Endothelial cell of umbilical vein (primary cell): ENCODE measurements at regions not wholly inside any gene's neighbourhood (a gene's known extent, or its start where the extent isn't known, plus 50 kb on each side); places are given as distances from the start of the nearest gene placed in this dataset.

Source experiments
- BruUV-seq: library from RNA; stranded (reverse); fragments of 400-500 nt; replicated peaks from 2 replicates; lab custom pipeline; 2021; lab: Mats Ljungman, UMichigan
- CTCF ChIA-PET: fragments of 300-600, 350-600 bp; sonication (Branson Sonifier 250); formaldehyde crosslinking; loops from one replicate; lab custom pipeline; 2021; ENCODE audit warnings: antibody characterized with exemption, inconsistent platforms; lab: Charles Lee
- POLR2A ChIA-PET: fragments of 300-600, 350-600 bp; sonication (Branson Sonifier 250); formaldehyde crosslinking; loops from one replicate; lab custom pipeline; 2021; ENCODE audit warnings: antibody characterized with exemption, inconsistent platforms; lab: Charles Lee
- DNase-seq: peaks from one replicate; pipeline ENCODE4 v3.0.0-alpha.2; 2011; ENCODE audit warnings: low read depth, low spot score
- FAIRE-seq: peaks from 2 replicates; lab custom pipeline; 2011; peaks lifted over from hg19 to GRCh38; lab: Jason Lieb, UNC
- H2AFZ ChIP-seq: 2 replicates; pipeline ENCODE4 v1.6.0; 2012; ENCODE audit warnings: low read depth, low read length, control low read depth, inconsistent platforms
- H3K27ac ChIP-seq: 2 replicates; pipeline ENCODE4 v1.5.1; 2011; ENCODE audit warnings: low read depth, mild to moderate bottlenecking, control low read depth, low read length, moderate library complexity; ENCODE audit not compliant: insufficient read depth
- H3K27me3 ChIP-seq, 2 experiments: 2 replicates each; pipeline versions ENCODE4 v1.6.0 to v1.6.1; 2011; ENCODE audit warnings: low read length in 2 of 2, mixed read lengths in 1 of 2; ENCODE audit not compliant: control insufficient read depth in 2 of 2, insufficient read depth in 2 of 2
- H3K36me3 ChIP-seq, 2 experiments: 2 replicates in 1 of 2; 3 replicates in 1 of 2; pipeline ENCODE4 v1.5.1; 2011; ENCODE audit warnings: low read length in 2 of 2, mild to moderate bottlenecking in 1 of 2, moderate library complexity in 1 of 2; ENCODE audit not compliant: control insufficient read depth in 2 of 2, insufficient read depth in 2 of 2; ENCODE audit errors: extremely low read depth in 1 of 2
- H3K4me1 ChIP-seq: 3 replicates; pipeline ENCODE4 v1.5.1; 2011; ENCODE audit warnings: mild to moderate bottlenecking, low read length; ENCODE audit not compliant: control insufficient read depth, insufficient read depth; ENCODE audit errors: extremely low read depth
- H3K4me2 ChIP-seq: 2 replicates; pipeline ENCODE4 v1.6.1; 2011; ENCODE audit warnings: low read length, control low read depth, mixed read lengths; ENCODE audit not compliant: insufficient read depth
- H3K4me3 ChIP-seq, 3 experiments: fragments of 200-600 bp in 1 of 3; sonication (generic), shearing (Covaris generic) in 1 of 3; replicated peaks in 1 of 3; 2 replicates each; pipeline ENCODE4 v1.5.1; 2011 to 2016; ENCODE audit warnings: control low read depth in 3 of 3, low read length in 3 of 3, mild to moderate bottlenecking in 2 of 3, inconsistent platforms in 1 of 3, low read depth in 1 of 3, moderate library complexity in 1 of 3; ENCODE audit not compliant: insufficient read depth in 1 of 3
- H3K79me2 ChIP-seq: 2 replicates; pipeline ENCODE4 v1.6.0; 2012; ENCODE audit warnings: low read length, inconsistent platforms; ENCODE audit not compliant: control insufficient read depth, insufficient read depth
- H3K9ac ChIP-seq: replicated peaks from 2 replicates; pipeline ENCODE3; 2011; ENCODE audit warnings: low read length, control low read depth; ENCODE audit not compliant: insufficient read depth; ENCODE audit errors: extremely low read depth
- H3K9me1 ChIP-seq: replicated peaks from 3 replicates; pipeline ENCODE4 v1.6.0; 2011; ENCODE audit warnings: mild to moderate bottlenecking, low read length; ENCODE audit not compliant: control insufficient read depth, insufficient read depth; ENCODE audit errors: extremely low read depth
- H3K9me3 ChIP-seq: replicated peaks from 2 replicates; pipeline ENCODE4 v1.5.1; 2012; ENCODE audit warnings: low read length, inconsistent platforms; ENCODE audit not compliant: control insufficient read depth, insufficient read depth
- H4K20me1 ChIP-seq: replicated peaks from 2 replicates; pipeline ENCODE3; 2011; ENCODE audit warnings: mild to moderate bottlenecking, low read length; ENCODE audit not compliant: control insufficient read depth, insufficient read depth; ENCODE audit errors: extremely low read depth
- EZH2 ChIP-seq: IDR thresholded peaks from 2 replicates; pipeline ENCODE4 v1.6.1; 2012; ENCODE audit warnings: borderline replicate concordance, low read depth, mild to moderate bottlenecking, moderate library complexity, low read length, inconsistent platforms; ENCODE audit not compliant: severe bottlenecking
- FOS ChIP-seq: IDR thresholded peaks from 2 replicates; pipeline ENCODE4 v1.6.1; 2011; ENCODE audit warnings: mild to moderate bottlenecking, low read length, moderate library complexity, borderline replicate concordance; ENCODE audit not compliant: insufficient read depth
- GATA2 ChIP-seq: IDR thresholded peaks from 2 replicates; pipeline ENCODE4 v1.7.0; 2011; ENCODE audit warnings: low read depth, mild to moderate bottlenecking, moderate library complexity, mixed read lengths, low read length; ENCODE audit not compliant: insufficient read length, insufficient read depth
- JUN ChIP-seq: IDR thresholded peaks from 2 replicates; pipeline ENCODE4 v1.6.1; 2011; ENCODE audit warnings: borderline replicate concordance, low read depth; ENCODE audit not compliant: insufficient read length, insufficient read depth
- MAX ChIP-seq: IDR thresholded peaks from 2 replicates; pipeline ENCODE4 v1.6.1; 2011; ENCODE audit not compliant: insufficient read depth, insufficient read length
- MYC ChIP-seq: IDR thresholded peaks from one replicate; pipeline ENCODE4 v1.6.1; 2011; ENCODE audit warnings: mild to moderate bottlenecking, low read depth, low read length
- POLR2A ChIP-seq: IDR thresholded peaks from 2 replicates; pipeline ENCODE4 v1.6.1; 2012; ENCODE audit warnings: low read depth, mild to moderate bottlenecking, control low read depth, low read length
- POLR2AphosphoS5 ChIP-seq: IDR thresholded peaks from 2 replicates; pipeline ENCODE4 v1.6.1; 2012; ENCODE audit warnings: low read depth, mild to moderate bottlenecking, control low read depth, low read length, moderate library complexity; ENCODE audit not compliant: insufficient read depth
- dilution Hi-C: fragments of 300-500 bp; cut with MboI; formaldehyde crosslinking; loops from one replicate; pipeline ENCODE4 v1.15.0; 2019; ENCODE audit warnings: low sequenced_read_pairs; ENCODE audit not compliant: extremely low pct_ligation_motif_present
- intact Hi-C: fragments of 100-400 bp; cut with micrococcal nuclease; formaldehyde crosslinking; loops from one replicate; pipeline ENCODE4 v1.10.0; 2022

- no peak overlapping the region for H3K27ac ChIP-seq
- DNase-seq (no peak), FAIRE-seq (no peak)
- no peaks in the 10 kb centered on the region for H3K4me1 ChIP-seq
- H3K9me3 ChIP-seq = no peaks in the 10 kb centered on the region
- H3K36me3 ChIP-seq = no peaks in the 10 kb centered on the region
- ChIA-PET POLR2A (no interaction called here), CTCF (no interaction called here)
- H2AFZ ChIP-seq = no peak overlapping the region
- peaks cover 0 to 2% of the 10 kb centered on the region in 2 experiments for H3K27me3 ChIP-seq
- intact Hi-C loops = no loop called here
- H3K4me2 ChIP-seq = no peak overlapping the region
- H3K9me1 ChIP-seq = no peaks in the 10 kb centered on the region
- TF ChIP-seq FOS (no peak), MYC (no peak)
- no peak overlapping the region for H3K9ac ChIP-seq
- dilution Hi-C loops = no loop called here
- no peak overlapping the region for H3K4me3 ChIP-seq
- no peaks in the 10 kb centered on the region for H4K20me1 ChIP-seq
- no TSS peak for BruUV-seq
- H3K79me2 ChIP-seq = no peaks in the 10 kb centered on the region
These were observed 52.7 kb upstream of the PELI1 start for GRCh38 chr2:64196963-64197362.

- H3K4me3 ChIP-seq = no peak overlapping the region
- no peak for DNase-seq
- H3K27ac ChIP-seq = no peak overlapping the region
- ChIA-PET CTCF (no interaction called here), POLR2A (no interaction called here)
- TF ChIP-seq JUN (no peak), MAX (no peak), FOS (no peak), GATA2 (no peak), POLR2AphosphoS5 (no peak), POLR2A (no peak), EZH2 (no peak)
- intact Hi-C loops (no loop called here), dilution Hi-C loops (no loop called here)
- H3K9me1 ChIP-seq = no peaks in the 10 kb centered on the region
- no peak overlapping the region for H2AFZ ChIP-seq
- no peaks in the 10 kb centered on the region for H4K20me1 ChIP-seq
- H3K9ac ChIP-seq = no peak overlapping the region
- H3K4me1 ChIP-seq = no peaks in the 10 kb centered on the region
- H3K36me3 ChIP-seq = no peaks in the 10 kb centered on the region
- no peaks in the 10 kb centered on the region for H3K27me3 ChIP-seq
- no TSS peak for BruUV-seq
- no peaks in the 10 kb centered on the region for H3K9me3 ChIP-seq
- H3K79me2 ChIP-seq = no peaks in the 10 kb centered on the region
- H3K4me2 ChIP-seq = no peak overlapping the region
- no peak for FAIRE-seq
These were observed 56.9 kb upstream of the PELI1 start for GRCh38 chr2:64201151-64201550.
